Stimulated activated CD4-positive, alpha-beta T cell treated with anti-CD3 and anti-CD28 coated beads, Interleukin-12 subunit alpha, Interleukin-12 subunit beta, amount 100 ng/mL, for 4 hours (primary cell): ENCODE measurements at regions not wholly inside any gene's neighbourhood (a gene's known extent, or its start where the extent isn't known, plus 50 kb on each side); places are given as distances from the start of the nearest gene placed in this dataset.
"Not testable (repeated sequence)": the region's sequence is repeated elsewhere in the genome, so short reads cannot be mapped to it uniquely, and the experiment has no call there.

Experiments
- DNase-seq: peaks from one replicate; pipeline ENCODE4 v3.0.0-alpha.2; 2020

DNA sequence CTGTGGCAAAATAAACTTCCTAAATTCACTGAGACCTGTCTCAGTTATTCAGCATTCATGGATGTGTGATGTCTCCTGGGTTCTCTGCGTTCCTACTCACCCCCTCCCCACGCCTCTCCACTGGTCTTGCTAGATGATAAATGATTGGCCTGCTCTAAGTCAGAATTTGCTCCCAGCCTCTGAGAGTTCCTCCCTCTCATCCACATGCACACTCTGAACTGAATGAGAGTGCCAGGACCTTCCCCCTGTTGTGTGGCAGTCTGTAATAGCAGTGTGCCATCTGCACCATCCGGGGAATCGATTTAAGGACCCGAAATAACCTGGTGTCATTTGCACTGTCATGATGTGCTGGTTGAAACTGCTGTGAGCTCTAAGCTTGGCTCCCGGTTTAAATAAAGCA is 135.8 kb upstream of the AFDN start:
- no peak for DNase-seq

DNA sequence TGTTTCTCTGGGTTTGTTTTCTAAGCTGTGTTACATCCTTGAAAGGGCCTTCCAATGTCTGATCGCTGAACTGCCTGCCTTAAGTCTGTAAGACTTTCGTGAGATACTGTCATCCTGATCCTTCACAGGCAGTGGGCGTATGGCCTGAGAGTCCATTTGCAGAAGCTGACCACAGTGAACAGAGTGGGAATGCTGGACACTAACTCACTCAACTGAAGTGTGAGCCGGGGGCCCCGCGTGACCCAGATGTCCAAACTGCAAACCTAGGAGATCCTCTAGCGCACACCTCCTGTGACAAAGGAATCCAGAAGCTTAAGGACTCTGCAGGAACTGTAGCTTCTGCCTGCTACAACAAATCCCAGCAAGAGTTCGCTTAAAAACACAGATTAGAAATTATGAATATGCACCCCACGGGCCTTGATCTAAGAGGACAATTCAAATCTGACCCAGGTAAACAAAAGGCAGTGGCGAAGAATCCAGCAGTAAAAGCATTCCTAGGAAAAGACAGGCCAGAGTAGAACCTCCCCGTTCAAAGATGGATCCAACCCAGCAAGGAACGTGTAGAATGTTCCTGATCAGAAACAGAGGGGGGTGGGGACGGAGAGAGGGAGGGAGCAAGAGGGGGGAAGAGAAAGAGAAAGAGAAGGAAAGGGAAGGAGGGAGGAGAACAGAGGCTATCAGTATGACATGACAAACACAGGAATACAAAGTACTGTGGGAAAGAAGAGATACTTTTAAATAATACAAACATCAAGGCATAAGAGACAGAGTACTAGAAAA is 135.0 kb upstream of the AFDN start:
- no peak for DNase-seq

DNA sequence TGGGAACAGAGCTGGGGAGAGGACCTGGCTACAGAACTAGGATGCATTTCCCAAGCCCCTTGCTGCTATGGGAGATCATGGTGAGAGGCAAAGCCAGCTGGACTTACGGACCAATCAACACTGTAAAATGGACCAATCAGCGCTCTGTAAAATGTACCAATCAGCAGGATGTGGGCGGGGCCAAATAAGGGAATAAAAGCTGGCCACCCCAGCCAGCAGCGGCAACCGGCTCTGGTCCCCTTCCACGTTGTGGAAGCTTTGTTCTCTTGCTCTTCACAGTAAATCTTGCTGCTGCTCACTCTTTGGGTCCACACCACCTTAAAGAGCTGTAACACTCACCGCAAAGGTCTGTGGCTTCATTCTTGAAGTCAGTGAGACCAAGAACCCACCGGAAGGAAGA is 133.2 kb upstream of the AFDN start:
- not testable (repeated sequence) for DNase-seq

DNA sequence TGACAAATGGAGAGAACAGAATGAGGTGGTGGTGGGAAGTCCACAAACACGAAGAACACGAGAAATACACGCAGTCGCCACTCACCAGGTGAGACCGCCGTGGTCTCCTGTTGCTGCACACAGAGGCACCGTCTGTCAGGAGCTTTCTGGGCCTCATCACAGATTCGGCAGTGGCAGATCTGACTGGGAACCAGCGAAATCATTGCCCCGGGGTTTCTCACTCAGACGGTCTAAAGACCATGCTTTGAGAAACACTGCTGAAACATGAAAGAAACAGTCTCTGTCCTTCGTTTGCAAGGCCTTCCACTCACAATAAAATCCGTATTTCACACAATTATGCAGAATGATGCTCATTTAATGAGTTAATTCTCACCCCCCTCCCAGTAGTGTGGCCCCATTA is 130.9 kb upstream of the AFDN start:
- DNase-seq, result no peak

DNA sequence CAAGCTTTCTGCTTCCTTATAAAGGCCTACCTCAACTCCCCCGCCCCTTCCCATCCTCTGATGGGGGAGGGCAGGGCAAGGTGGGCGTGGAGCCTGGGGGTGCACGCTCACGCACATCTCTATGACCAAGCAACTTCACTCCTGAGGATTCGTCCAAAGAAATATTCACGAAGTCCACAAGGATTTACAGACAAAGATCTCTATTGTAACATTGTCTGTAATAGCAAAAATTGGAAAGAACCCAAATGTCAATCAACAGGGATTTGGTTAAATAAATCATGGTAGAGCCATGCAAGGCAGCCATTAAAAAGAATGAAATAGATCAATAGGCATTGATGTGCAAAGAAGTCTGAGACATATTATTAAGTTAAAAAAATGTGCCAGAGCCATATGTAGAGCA is 130.4 kb upstream of the AFDN start:
- DNase-seq, result no peak

DNA sequence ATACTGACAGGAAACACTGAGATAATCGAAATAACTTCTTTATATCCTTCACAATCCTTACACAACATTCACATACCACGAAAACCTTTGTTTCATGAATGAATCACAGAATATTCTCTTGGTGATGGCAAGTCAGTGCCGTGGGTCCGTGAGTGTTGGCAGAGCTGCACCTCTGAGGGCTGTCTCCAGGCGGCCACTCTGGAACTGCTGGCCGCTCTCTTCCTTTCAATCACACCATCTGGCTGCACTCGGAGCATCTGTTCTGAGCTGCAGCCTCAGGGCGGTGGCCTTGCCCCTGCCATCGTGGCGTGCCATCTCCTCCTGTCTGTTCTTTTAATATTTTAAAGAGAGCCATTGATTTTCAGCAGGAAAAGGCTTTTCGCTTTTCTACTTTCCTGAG is 129.4 kb upstream of the AFDN start:
- DNase-seq, result no peak

DNA sequence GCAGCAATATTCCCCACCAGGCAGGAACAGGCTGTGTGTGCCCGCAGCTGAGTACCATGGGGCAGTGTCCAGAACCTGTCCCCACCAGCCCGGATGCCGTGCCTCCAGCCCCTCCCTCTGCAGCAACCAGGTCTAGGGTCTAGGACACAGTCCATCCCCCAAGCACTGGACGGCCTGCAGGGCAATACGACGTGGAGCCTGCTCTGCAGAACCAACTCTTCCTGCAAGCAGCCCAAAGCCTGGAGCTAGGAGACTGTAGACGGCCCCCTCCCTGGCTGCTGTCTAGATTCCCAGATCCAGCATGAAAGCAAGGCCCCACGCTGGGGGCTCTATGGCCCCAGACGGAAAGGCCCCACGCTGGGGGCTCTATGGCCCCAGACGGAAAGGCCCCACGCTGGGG is 128.2 kb upstream of the AFDN start:
- no peak for DNase-seq

DNA sequence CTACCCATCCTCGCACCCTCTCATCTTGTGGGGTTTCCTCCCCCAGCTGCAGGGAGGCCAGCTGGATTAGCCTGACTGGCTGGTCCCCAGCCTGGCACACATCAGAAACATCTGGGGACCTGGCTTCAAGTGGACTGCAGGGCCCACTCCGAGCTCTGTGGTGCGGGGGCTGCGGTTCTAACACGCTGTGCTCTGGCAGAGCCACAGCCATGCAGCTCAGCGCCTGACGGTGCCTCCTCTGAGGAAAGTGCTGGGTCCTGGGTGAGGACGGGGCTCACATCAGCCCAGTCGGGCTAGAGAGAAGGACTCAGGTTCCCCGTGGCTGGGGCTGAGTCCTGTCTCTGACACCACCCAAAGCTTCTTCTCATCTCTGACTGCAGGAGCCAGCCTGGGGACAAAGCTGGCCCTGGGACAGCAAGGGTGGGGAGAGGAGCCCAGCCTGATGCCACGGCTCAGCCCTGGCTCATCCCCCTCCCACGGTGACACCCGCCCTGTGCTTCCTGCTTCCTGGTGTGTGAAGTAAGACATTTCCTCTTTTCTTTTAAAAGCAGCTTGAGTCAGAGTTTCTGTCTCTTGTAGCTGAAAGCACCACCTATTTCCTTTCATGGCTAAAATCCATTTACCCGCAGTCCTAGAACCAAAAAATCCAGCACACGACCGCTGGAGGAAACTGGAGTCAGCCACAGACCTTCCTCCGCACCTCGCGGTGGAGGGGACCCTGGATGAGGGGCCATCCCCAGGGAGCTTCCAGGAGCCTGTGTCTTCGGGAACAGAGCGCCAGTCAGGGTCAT is 127.4 kb upstream of the AFDN start:
- peak; percentile 61 for DNase-seq

DNA sequence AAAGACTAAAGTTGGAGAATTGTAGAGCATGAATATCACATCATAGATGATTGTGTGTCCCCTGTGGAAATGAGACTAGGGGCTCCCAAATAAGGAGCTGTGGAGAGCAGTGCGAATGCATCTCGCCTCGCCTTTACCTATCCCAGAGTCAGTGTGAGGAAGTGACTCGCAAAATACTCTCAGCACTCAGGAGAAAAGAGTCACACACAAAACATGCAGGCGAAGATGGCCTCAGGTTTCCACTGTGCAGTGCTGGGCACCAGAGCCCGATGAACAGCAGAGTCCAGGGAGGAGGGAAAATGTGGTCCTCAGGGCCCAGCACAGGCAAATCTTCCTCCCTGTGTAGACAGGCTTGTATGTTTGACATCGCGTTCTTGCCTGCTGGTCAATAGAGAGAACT is 126.5 kb upstream of the AFDN start:
- no peak for DNase-seq

DNA sequence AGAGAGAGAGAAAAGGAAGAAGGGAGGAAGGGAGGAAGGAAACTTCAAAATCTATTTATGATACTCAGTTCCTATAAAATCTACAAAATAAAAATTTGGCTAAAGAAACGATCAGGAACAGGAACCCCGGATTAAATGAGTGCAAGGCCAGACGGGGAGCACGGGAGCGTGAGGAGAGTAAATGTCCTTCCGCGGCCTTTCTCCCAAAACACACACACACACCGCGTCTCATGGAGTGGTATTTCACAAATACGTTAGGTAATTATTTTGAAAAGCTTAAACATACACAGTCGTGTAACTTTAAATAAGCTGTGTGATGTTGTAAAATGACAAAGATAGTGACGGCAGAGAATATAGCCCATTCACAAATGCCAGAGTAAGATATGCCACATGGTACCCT is 125.7 kb upstream of the AFDN start:
- no peak for DNase-seq

DNA sequence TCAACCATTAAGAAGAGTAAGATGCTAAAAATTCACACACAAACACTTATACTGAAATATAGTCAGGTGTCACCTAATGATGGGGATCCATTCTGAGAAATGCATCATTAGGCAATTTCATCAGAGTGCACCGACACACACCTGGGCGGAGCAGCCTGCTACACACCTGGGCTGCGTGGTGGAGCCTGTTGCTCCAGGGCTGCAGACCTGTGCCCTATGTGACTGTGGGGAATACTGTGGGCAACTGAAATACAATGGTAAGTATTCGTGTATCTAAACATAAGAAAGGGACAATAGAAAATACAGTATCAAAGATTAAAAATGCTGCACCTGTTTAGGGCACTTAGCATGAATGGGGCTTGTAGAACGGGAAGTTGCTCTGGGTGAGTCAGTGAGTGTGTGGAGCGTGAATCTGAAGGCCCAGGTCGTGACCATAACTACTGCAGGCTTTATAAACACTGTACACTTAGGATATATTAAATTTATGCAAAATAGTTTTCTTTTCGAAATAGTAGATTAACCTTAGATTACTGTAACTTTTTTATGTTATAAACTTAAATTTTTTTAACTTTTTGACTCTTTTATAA is 124.4 kb upstream of the AFDN start:
- no peak for DNase-seq

DNA sequence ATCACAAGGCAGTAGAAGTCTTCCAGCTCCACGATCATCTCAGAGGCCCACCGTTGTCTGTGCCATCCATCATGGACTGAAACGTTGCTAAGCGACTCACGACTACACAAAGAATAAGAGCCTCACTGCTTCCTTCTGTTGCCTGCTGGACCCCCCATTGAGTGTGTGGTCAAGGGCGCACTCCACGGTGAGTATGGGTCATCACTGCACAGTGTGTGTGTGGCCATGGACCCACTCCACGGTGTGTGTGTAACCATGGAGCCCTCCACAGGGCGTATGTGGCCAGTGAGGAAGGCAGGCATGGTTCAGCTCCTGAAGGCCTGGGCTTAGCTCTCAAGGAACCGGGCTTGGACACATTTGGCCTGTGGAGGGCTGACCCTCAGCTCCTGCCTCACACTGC is 123.4 kb upstream of the AFDN start:
- no peak for DNase-seq

DNA sequence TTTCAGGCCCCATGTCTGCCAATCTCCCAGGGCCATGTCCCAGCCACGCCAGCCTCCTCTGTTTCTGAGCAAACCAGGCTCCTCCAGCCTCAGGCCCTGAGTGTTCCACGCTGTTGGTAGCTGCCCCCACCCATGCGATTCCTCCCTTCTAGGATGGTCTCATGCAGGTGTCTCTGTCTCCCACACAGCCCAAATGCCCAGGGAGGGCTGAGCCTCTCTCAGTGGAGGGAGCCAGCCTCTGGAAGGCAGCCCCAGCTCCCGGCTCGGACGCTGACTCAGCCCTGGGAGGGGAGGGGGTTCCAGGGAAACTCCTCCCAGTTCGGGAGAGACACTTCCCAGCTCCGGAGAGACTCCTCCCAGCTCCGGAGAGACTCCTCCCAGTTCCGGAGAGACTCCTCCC is 122.9 kb upstream of the AFDN start:
- DNase-seq, result no peak

DNA sequence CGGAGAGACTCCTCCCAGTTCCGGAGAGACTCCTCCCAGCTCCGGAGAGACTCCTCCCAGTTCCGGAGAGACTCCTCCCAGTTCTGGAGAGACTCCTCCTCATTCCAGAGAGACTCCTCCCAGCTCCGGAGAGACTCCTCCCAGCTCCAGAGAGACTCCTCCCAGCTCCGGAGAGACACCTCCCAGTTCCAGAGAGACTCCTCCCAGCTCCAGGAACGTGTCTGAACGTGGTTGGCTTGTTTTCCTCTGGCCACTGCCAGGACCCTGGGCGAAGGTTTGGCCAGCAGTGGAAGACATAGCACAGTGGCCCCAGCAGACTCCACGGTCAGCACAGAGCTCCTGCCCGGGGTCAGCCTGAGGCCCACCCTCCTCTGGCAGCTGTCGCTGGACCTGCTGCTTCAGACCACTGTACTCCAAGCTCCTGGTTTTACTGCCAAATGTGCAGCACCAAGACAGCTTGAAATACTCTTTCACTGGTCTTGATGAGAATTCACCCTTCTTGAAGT is 122.3 kb upstream of the AFDN start:
- no peak for DNase-seq

DNA sequence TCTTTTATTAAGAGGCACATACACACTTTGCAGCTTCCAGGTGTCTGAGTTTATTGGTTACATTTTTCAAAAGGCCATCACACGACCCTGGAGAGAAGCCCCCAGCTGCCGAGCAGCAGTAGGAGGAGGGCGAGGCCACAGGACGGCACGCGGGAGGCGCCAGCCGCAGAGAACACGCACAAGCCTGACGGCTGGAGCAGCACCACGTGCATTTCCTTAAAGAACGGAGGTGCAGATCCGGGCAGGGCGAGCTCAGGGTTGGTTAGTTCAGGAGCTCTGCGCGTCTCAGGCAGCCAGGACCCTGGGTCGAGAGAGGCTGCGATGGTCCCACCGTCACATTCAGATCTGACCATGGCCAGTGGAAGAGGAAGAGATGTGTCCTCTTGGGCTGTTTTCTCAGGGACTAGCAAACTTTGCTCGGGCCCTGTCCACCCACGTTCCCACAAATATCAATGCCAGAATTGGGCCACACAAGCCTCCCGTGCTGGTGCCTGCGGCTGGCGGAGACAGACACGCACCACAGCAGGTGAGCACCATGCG is 121.4 kb upstream of the AFDN start:
- no peak for DNase-seq

DNA sequence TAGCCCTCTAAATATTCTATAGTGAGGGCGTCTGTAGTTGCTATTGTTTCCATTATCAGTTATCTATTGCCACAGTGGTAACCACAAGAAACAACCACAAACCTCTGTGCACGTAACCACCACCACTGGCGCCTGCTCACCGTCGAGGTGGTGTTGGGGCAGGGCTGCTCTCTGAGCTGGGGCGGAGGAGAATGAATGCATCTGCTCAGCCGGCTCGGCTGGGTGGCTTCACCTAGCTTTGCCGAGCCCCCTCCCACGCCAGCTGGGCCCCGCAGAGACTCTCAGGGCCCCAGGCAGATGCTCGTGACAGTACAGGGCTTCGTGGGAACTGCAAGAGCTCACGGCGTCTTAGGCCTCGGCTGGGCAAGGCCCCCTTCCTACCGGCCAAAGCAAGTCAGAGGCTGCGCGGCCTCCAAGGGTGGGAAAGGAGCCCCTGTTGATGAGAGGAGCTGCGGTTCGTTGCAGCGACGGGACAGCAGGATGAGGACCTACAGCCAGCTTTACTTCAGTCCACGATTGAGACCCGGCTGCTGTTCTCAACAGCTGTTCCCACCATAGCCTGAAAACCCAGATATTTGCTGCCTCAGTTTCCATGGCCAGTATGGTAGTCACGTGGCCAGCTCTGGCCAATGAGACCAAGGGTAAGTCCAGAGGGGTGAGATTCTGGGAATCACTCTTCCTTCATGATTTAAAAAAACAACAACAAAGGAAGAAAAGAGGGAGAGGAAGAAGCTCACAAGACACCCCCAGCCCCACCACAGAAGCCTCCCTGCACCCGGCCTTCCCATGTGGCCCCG is 120.2 kb upstream of the AFDN start:
- peak; percentile 58 for DNase-seq

DNA sequence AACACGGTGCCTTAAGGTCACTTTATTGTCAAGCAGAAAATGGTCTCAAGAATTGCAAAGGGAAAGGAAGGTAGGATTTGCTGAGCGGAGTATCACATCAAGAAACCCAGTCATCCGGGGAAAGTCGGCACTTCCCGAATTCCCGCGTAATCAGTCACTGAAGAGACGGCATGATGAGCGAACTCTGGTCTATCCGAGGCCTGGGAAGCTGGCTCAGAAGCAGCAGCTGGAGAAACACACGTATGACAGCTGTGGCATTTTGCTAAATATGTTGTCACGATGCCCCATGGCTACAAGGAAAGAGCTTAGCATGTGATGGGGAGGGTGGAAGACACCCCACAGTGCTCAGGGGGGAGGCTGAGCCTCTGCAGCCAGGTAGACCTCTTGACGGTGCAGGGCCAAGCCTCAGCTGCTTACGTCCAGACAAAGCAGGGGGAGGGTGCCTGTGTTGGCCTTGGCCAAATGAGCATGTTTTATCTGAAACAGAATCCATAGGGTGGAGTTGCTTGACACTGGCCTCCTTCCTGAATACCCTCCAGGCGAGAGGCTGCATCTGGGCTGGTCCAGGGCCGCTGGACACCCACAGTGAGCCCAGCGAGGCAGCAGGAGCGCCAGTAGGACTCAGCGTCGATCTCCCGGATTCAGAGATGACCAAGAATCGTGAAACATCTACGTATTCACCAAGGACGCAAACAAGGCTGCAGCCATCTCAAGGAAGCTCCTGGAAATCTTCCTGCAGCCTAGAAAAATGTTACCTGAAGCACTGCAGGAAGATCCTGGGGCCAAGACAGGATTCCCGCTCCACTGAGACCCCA is 118.8 kb upstream of the AFDN start:
- no peak for DNase-seq

DNA sequence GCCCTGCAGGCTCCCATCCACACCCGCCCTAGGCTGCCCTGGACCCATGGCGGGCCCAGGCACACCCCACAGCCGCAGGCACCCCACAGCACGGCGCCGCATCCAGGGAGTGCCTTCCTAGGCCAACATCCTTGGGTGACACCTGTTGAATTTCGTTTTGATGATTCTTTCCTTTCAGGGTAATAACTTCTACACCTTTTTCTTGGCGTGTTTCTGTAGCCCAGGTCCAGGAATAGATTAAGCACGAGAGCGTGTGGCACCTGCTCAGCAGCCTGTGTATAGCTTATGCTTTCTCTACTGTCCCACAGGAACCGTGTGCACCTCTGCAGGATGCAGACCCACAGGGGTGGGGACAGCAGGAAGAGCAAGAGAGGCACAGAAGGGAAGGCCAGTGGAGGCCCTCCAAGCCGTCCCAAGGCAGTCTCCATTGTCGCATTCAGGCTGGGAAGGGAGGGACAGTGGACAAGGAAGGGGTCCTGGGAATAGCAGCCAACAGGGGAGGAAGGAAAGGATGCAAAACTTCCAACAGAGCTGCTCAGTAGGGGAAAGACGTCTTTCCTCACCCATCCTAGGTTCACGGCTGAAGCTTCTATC is 118.1 kb upstream of the AFDN start:
- no peak for DNase-seq

DNA sequence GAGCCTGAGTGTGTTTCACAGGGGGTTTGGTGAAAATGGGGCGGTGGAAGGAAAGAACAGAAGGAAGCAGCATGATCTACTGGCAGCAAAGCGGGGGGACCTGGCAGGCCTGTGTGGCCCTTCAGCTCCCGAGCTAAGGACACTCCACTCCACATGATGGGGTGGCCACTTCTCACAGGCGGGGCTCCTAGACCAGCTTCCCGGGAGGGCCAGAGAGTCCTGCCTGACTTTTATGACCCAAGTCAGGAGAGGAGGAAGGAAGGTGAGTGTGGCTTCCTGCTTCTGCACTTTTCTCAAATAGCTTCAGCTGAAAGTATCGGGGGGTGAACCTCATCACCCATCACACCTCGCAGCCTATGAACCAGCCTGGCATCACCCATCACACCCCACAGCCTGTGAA is 117.5 kb upstream of the AFDN start:
- DNase-seq, result no peak

DNA sequence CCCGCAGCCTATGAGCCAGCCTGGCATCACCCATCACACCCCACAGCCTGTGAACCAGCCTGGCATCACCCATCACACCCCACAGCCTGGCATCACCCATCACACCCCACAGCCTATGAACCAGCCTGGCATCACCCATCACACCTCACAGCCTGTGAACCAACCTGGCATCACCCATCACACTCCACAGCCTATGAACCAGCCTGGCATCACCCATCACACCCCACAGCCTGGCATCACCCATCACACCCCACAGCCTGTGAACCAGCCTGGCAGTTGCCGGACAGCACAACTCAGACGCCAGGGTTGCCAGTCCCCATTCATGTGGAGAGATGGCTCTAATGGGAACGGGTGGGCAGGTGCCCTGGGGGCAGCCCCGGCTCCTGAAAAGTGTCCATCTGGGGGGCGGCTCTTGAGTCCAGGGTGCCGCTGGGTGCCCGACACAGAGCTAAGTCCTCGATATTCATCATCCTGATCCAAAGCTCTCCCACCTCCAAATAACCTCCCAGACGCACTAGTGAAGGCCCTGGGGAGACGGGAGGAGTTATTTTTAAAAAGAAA is 116.9 kb upstream of the AFDN start:
- DNase-seq, result not testable (repeated sequence)

DNA sequence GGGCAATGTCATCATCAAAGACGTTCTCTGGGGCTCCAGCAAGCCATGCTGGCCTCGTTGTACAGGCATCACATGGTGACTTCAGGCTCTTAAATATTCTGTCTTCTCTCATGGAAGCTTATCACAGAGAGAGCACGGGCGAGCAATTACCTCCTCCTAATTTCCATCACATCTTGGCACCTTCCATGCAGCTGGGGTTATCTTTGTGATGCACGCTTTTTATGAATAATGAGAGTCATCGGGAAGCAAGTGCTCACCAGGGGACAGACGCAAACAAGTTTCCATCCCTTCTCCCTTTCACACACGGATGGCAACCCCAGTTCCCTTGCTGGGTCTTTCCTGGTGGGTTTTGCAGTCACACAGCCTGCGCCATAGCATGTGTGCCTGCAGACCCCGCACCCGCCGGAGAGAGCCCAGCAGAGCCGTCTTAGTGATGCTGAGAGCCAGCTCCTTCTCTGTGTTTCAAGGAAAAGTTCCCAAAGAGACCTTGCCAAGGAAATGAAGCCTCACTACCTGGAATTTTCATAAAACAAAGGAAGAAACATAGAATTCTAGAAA is 116.3 kb upstream of the AFDN start:
- no peak for DNase-seq
